ENCODE measurements at regions not wholly inside any gene's neighbourhood (a gene's known extent, or its start where the extent isn't known, plus 50 kb on each side); places are given as distances from the start of the nearest gene placed in this dataset.
"Not testable (repeated sequence)": the region's sequence is repeated elsewhere in the genome, so short reads cannot be mapped to it uniquely, and the experiment has no call there.

DNA sequence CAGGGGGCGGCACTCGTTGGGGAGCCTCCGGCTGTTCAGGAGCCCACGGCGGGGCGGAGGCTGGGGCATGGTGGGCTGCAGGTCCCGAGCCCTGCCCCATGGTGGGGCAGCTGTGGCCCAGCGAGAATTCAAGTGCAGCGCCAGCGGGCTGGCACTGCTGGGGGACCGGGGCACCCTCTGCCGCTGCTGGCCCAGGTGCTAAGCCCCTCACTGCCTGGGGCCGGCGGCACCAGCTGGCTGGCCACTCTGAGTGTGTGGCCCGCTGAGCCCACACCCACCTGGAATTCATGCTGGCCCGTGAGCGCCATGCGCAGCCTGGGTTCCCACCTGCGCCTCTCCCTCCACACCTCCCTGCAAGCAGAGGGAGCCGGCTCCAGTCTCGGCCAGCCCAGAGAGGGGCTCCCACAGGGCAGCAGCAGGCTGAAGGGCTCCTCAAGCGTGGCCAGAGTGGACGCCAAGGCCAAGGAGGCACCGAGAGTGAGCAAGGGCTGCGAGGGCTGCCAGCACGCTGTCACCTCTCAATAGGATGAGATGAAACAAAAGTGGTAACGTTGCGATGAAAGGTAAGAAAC lies 464.9 kb downstream of the PCDH7 start:
- no peak for DNase-seq (ENCODE audit: low read depth, low spot score)

DNA sequence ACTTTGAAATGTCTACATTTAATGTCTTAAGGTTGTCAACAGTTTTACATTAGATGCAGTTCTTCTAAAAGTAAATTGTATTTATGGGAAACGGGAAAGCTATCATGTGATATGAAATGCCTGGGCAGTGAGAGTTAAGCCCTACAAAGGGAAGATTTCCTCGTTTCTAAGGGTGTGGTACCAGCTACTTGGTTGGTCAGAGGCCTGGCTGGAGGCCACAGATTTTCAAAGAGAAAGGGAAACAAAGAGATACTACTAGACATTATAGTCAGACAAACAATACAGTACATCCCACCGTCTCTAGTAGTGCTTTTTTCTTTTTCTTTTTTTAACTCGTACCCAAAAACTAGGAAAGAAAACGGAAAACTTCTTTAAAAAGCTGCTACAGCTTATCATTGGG lies 467.8 kb downstream of the PCDH7 start:
- DNase-seq (ENCODE audit: low read depth, low spot score): no peak

GRCh38 chr4:31189938-31190337 lies 469.8 kb downstream of the PCDH7 start:
- no peak for DNase-seq (ENCODE audit: low read depth, low spot score)

DNA sequence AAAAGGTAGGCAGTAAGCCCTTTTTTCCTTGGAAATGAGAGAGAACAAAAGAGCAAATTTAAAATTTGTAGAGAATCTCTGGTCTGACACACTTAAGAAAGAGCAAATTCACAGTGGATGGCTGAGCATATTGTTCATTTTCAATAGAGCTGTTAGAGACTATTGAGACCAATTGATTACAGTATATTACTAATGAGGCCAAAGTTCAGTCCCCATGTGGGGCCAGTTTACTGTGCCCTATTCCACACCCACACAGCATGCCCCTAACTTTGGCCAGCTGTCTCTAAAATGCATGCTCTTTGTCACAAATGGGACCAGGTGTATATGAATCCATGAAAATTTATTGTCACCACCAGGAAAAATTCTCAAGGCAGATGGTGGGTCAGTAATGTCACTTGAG lies 470.5 kb downstream of the PCDH7 start:
- DNase-seq (ENCODE audit: low read depth, low spot score): no peak

GRCh38 chr4:31192341-31192740 lies 472.2 kb downstream of the PCDH7 start:
- no peak for DNase-seq (ENCODE audit: low read depth, low spot score)

- DNase-seq (ENCODE audit: low read depth, low spot score): no peak
These were observed 473.4 kb downstream of the PCDH7 start for GRCh38 chr4:31193521-31193920.

GRCh38 chr4:31194823-31195222 lies 474.7 kb downstream of the PCDH7 start:
- no peak for DNase-seq (ENCODE audit: low read depth, low spot score)

DNA sequence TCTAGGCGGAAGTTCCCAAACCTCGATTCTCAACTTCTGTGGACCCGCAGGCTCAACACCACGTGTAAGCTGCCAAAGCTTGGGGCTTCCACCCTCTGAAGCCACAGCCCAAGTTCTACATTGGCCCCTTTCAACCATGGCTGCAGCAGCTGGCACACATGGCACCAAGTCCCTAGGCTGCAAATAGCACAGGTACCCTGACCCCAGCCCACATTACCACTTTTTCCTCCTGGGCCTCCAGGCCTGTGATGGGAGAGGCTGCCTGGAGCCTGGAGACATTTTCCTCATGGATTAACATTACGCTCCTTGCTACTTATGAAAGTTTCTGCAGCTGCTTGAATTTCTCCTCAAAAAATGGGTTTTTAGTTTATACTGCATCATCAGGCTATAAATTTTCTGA lies 479.5 kb downstream of the PCDH7 start:
- no peak for DNase-seq (ENCODE audit: low read depth, low spot score)

DNA sequence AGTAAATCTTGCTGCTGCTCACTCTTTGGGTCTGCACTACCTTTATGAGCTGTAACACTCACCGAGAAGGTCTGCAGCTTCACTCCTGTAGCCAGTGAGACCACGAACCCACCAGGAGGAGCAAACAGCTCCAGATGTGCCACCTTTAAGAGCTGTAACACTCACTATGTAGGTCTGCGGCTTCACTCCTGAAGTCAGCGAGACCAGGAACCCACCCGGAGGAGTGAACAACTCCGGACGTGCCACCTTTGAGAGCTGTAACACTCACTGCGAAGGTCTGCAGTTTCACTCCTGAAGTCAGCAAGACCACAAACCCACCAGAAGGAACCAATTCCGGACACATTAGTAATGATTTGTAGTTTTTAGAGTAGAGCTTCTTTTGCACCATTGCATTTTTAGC lies 481.9 kb downstream of the PCDH7 start:
- not testable (repeated sequence) for DNase-seq (ENCODE audit: low read depth, low spot score)

DNA sequence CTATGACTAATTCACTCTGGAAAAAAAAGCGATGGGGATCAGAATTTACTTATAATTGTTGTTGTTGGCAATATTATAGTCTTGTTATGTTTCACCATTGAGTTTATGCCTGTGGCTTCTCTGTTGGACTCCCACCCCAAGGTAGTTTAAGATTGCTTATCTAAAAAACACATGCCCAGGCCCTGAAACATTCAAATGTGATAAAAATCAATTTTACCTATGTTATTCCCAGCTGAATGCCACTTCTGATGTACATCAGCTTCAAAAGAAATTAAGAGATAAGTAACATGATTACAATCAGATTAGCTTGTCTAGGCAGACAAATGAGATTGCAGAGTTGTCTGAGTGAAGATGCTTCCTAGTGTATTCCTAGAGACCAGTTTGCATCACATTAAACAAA lies 484.7 kb downstream of the PCDH7 start:
- DNase-seq (ENCODE audit: low read depth, low spot score): no peak

DNA sequence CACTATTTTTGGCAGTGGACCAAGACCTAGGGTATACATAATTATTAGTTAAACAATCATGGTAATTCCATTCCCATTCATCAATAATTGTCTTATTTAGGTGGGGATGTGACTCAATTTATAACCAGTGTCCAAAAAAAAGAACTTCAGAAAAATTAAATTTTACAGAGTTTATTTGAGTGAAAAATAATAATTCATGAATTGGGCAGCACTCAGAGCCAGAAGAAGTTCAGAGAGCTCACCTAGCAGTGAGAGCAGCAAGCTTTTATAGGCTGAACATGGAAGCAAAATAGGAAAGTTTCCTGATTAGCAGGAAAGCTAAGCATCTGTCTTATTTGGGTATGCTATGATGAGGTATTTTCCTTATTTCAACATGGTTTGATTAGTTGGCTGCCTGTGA lies 500.8 kb downstream of the PCDH7 start:
- no peak for DNase-seq (ENCODE audit: low read depth, low spot score)

DNA sequence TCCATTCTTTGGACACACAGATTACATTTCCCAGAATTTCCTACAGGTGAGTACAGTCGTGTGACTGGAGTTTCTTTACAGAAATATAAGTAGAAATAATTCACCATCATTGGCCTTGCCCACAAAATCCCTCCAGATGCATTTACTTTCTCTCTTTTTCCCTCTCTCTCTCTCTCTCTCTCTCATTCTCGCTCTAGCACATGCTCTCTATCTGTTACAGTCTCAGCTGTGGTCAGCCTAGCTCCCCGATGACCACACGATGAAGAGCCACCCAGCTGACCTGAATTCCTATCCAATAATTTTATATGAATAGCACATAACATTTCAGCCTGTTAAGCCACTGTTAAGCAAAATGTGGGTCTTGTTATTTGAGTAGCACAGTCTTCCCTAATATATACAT lies 507.9 kb downstream of the PCDH7 start:
- DNase-seq (ENCODE audit: low read depth, low spot score): no peak

DNA sequence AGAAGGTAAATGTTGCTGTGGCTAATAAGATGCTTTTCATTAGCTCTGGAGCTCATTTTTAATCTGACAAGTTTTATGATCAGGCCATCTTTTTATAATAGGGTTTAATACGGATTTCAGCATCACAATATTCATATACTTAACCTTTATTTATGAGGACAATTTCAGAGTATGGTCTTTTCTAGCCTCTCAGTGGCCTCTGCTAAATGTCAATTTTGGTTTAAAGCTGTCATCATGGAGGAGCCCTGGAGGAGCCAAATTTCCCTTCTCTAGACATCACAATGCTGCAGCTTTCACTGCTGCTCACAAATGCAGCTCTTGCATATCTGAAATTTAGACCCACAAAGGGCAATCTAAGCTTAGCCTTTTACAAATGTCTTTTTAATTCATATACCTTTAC lies 510.4 kb downstream of the PCDH7 start:
- DNase-seq (ENCODE audit: low read depth, low spot score): no peak

DNA sequence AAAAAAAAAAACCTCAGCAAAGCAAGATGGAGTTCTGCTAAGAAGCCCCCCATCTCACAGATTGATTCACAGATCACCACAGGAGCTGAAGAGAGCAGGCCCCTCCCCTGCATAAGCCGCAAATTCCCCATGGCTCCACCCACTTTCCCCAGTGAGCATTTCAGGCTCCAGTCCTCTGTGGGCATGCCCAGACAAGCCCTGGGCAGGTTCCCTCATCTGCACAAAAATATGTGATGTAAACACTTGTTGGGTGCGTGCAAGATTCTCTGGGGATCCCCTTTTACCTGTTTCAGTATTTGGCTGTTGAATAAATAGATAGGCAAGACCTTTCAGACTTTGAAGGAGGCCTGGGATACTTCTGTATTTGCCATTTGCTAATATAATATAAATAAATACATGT lies 514.3 kb downstream of the PCDH7 start:
- no peak for DNase-seq (ENCODE audit: low read depth, low spot score)

DNA sequence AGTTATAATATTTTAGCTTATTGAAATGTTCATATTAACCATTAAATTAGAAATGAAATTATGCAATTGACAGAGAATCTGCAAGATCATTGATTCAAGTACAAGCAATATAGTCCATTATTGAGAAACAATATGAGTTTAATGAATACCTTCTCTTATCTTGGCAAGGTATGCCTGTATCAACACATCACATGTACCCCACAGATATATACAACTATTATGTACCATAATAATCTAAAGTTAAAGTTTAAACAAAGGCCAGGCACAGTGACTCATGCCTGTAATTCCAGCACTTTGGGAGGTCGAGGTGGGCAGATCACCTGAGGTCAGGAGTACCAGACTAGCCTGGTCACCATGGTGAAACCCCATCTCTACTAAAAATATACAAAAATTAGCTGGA lies 514.7 kb downstream of the PCDH7 start:
- no peak for DNase-seq (ENCODE audit: low read depth, low spot score)

DNA sequence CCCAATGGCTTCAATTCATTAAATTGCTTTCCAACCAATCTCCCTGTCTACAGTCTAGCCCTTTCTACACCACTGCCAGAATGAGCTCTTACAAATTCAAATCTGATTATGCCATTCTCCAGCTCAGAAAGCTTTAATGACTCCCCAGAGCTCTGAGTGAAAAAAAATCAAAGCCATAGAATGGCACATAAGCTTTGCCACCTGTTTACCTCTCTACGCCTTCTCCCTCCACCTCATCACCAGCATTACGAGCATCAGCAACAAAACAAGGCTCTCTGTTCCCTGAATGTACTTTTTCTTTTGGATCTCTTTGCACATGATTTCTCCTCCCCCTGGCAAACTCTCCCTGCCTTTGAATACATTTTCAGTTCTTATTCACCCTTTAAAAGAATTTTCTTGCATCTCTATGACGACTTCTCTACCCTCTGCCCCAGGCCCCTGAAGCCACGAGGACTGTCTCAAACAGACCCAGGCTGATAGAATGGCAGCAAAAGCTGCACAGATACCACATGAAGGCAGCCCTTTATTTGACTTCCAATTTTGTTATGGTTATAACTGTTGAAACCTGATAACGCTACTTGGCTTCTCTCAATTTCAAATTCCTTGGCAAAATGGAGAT lies 516.0 kb downstream of the PCDH7 start:
- DNase-seq (ENCODE audit: low read depth, low spot score): no peak

- no peak for DNase-seq (ENCODE audit: low read depth, low spot score)
These were observed 516.5 kb downstream of the PCDH7 start for GRCh38 chr4:31236639-31237173.

- DNase-seq (ENCODE audit: low read depth, low spot score): no peak
These were observed 517.1 kb downstream of the PCDH7 start for GRCh38 chr4:31237233-31237632.

DNA sequence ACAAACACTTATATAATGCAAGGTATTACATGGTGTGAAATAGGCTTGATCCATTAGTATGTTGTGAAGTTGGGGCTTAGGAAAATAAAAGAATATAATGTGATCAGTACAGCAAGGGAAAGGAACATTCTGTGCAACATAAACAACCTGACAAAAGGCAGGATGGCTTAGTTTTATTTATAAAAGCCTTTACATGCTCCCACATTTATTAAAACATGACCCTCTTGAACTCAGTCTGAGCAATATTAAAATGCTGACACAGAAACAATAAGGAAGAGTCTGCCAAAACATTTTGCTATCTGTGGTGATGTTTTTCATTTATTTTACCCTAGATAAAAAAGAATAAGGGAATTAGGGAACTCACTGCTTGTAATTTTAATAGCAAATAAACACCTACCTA lies 519.7 kb downstream of the PCDH7 start:
- no peak for DNase-seq (ENCODE audit: low read depth, low spot score)

DNA sequence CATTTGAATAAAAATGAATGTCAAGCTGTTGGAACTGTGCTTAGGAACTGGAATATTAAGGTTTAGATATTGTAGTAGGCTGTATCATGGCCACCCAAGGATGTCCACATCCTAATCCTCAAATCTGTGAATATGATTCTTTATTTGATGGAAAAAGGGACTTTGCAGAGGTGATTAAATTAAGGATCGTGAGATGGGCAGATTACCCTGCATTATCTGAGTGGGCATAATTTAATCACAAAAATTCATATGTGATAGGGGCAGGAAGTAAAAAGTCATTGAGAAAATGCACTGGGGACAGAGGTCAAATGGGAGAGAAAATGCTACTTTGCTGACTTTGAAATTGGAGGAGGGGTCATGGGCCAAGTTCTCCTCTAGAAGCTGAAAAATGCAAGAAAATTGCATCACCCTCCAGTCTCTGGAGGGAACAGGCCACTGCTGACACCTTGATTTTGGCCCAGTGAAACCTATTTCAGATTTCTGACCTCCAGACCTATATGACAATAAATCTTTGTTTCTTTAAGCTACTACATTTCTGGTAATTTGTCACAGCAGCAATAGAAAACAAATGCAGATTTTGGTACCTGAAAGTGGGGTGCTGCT lies 521.4 kb downstream of the PCDH7 start:
- DNase-seq (ENCODE audit: low read depth, low spot score): no peak

GRCh38 chr4:31246856-31247255 lies 526.7 kb downstream of the PCDH7 start:
- DNase-seq (ENCODE audit: low read depth, low spot score): no peak

DNA sequence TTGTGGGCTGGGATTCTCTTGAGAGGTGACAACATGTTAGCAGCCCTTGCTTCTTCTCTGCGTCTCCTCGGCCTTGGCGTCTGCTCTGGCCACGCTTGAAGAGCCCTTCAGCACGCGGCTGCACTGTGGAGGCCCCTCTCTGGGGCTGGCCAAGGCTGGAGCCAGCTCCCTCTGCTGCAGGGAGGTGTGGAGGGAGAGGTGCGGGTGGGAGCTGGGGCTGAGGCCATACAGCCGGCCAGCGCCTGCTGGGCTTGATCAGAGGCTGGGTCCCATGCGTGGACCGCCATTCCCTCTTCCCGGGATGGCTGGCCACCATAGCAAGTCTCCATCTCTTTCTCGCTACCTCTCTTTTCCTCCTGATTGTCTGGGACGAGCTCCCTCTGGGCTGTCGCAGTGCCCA lies 539.0 kb downstream of the PCDH7 start:
- no peak for DNase-seq (ENCODE audit: low read depth, low spot score)

DNA sequence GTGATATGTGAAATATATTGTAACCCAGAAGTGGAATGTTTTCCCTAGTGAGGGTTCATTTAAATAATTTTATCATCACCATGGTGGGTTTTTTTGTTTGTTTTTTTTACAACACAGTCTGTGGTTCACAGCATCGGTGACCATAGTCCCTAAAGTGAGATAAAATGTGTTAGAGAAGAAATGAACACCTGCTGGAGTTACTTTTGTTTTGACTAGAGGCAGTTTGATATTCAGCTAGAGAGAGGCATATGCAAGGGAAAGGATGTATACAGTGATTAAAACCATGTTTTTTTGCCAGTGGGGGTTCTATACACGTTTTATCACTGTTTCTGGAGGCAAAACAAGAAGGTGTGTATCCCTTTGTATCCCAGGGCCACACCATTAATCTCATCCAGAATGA lies 541.5 kb downstream of the PCDH7 start:
- DNase-seq (ENCODE audit: low read depth, low spot score): no peak
